Middle frontal gyrus (tissue), 1 donor: ENCODE measurements at regions not wholly inside any gene's neighbourhood (a gene's known extent, or its start where the extent isn't known, plus 50 kb on each side); places are given as distances from the start of the nearest gene placed in this dataset.

ENCODE experiments used
- DNase-seq: peaks from one replicate; pipeline ENCODE4 v3.0.0-alpha.2; 2015; ENCODE audit warnings: low spot score; ENCODE audit errors: extremely low spot score

DNA sequence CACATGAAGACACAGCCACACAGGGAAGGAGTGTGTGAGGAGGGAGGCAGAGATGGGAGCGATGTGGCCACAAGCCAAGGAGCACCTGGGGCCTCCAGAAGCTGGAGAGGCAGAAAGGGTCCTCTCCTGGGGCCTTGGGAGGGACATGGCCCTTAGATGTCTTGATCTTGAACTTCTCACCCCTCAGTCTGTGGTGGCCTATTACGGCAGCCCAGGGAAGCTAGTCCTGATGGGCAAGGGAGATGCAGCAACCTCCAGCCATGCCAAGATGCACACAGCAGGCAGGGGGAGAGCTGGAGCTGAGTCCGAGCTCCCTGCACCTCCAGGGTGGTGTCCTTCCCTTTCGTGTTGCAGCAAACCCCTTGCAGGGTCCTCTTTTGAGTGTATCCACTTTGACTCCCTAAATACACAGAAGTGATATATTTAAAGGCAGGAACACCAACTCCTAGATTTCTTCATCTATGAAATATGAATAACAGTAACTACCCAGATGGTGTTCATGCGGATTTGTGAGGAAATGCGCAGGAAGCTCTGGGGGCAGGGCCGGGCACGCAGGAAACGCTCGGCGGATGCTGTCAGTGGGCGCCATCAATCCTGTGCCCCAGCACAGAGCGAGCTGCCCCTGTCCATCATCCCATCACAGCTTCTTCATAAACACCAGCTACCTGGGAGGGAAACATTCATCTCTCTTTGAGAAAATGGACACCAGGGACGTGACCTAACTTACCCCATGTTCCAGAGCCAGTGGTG is 230.4 kb upstream of the MYT1L start:
- no peak for DNase-seq

DNA sequence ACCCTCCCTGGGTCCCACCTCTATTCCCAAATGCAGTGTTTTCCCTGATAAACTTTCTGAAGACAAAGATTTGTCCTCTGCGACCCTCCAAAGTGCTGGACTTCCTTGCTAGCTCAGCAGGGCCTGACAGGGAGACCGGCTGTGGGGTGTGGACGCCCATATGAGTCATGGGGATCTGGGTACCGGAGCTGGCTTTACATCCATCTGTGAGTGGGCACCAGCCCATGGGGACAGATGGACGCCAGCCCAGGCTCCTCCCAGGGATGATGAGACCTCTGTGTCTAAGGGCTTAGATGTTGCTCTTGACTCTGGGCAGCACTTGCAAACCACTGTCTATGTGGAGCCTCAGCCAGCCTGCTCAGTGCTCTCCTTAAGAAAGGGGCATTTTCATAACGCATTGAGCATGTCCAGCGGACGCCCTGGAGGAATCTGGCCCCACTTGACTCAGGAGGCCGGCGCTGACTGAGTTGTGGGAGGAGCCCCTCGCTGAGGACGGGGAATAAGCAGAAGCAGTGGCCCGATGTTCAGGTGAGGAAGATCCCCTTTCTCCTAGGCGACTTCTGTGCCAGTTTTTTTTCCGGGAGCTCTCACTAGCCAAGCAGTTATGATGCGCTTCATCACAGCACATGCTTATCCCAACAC is 229.4 kb upstream of the MYT1L start:
- no peak for DNase-seq

DNA sequence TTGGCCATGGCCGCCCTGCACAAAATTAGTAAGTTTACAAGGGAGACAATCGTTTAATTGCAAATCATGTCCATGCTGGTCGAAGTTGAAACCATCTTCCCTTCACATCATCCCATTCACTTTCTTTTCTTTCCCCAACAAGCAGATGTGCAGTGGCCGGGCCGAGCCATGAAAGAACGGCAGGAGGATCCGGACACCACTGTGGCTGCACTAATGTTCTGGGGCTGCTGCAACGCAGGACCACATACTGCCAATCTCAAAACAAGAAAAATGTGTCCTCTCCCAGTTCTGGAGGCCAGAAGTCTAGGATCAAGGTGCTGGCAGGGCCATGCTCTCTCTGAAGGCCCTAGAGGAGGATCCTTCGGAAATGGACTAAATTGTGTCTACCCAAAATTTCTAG is 227.4 kb upstream of the MYT1L start:
- no peak for DNase-seq

DNA sequence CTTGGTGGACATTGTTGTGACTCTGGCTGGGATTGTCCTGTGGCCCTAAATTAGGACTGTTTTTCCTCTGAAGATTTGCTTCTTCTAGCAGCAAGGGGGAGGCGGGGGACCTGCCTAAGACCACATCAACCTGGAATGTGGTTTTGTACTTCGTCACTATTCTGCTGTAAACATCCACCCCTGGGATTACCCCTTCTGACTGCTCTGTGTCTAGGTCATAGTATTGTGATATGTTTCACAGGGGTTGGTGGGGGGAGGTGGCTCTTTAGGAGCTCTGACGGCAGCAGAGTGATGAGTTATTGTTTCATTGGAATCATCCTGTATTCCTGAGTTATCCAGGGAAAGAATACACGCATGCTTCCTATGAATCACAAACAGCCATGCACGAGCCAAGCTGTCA is 226.4 kb upstream of the MYT1L start:
- no peak for DNase-seq

DNA sequence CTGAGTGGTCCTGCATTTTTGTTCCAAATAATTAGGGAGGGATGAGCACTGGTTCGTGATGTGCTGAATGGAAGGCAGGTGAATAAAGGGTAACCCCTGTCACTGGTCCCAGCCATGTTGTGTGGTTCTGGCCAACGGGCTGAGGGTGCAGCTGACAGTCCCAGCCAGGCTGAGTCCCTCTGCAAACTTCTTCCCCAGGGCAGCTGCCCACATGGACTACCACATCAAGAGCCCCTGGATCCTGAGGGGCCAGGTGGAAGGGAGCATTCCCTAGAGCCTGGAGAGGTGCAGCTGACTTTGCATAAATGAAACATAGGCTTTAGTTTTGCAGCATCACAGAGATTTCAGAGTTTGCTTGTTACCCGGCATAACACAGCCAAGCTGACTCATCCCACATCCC is 219.8 kb upstream of the MYT1L start:
- no peak for DNase-seq

DNA sequence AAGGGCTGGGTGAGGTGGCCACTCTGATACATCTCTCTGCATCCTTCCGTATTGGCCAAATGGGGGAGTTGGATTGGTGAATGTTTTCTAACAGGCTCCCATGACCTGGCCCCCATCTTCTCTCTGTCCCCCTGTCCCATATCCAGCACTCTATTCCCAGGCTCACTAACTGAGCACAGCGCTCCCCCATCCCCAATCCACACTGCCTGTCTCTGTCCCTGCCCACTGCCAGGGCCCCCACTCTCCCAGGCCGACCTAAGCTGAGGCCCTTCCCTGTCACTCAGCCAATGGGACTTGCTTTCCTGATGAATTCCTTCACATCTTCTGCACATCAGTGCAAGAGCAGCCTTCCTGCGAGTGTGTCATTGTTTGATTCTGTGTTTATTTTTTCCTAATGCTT is 216.8 kb upstream of the MYT1L start:
- no peak for DNase-seq

DNA sequence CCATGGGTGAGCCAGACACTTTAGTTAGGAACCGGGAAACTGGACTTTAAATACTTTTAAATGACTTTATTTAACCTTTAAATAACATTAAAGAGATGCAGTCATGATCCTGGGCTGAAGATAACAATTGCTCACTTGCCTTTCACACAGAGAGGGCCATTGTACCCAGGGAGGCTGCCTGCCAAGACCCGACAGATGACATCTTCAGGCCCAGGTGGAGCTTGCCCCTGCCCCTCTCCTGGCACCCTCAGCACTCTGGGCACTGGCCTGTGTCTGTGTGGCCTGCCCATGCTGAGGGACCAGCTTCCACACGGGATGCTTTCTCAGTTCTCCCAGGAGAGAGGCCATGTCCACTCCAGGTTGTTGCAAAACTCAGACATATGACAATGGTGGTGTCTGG is 216.4 kb upstream of the MYT1L start:
- DNase-seq = peak; percentile 5

DNA sequence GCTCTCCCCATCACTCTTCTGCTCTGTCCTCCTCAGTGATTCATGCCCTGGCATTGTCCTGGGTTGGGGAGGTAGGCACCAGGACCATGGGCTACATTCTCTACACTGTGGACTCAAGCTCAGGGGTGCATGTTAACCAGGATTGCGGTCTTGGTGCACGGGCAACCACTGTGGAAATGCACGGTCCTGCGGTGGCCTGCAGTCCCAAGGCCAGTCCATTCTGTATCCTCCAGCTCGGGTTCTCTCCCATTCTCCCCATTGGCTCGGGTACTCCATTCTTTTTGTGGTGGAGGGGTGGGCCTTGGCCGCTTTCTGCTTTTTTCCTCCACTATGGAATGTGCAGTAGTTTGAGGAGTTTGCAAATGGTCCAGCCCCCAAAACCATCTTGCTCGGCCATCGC is 215.0 kb upstream of the MYT1L start:
- DNase-seq = no peak

DNA sequence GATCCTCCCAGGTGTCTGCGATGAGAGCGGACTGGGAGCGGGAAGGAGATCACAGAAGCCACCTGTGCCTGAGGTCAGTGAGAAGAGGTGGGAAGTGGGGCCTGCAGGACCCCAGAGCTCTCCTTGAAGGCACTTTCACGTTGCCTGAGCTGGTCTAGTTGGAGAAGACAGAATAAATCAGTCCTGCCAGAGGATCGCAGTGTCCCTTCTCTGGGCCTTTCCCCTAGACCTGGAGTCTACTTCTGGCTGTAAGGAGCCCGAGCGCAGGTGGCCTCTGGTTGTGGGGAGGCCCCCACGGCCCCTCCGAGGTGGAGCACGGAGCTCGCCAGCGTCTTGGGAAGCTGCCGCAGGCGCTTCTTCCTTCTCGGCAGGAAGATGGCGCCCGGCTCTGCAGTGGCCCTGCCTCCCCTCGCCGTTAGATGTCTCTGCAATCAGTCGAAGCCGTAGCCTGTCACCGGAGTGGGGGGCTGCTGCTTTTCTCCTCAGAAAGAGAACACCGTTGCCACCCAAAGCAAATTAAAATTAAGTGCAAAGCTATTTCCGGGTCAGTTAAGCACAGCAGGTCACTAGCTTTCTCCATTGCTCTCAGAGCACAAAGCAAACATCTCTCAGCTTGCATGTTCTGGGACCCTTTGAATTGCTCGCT is 212.0 kb upstream of the MYT1L start:
- DNase-seq = no peak

DNA sequence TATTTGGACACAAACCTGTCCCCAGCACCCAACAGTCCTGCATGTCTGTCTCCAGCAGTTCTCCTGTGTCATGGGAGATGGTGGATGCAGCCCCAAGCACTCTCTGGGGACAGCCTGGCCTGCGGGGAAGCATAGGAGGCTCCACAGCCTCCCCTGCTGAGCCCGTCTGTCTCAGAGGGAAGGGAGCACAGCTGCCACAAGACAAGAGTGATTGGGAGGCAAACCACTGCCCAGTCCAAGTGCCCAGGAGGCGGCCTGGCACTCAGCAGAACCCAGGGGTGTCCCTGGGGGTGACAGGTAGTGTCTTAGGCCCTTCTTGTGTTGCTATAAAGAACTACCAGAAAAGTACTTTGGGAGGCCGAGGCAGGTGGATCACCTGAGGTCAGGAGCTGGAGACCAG is 211.2 kb upstream of the MYT1L start:
- DNase-seq = no peak

DNA sequence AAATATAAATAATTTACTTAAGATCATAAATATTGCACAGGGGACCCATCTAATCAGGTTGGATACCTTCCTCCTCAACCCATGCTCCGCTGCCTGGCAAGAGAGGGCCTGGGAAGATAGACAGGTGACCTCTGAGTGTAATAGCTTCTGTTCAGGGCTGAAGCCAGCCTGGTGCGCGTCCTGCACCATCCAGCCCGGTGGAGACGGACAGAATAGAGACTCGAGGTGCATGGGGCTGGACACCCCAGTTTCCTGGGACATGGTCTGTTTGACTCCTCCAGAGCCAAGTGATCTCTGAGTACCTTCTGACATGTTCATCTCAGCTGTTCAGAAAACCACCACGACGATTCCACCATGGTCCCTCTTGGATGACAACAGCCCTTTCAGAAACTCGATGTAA is 209.3 kb upstream of the MYT1L start:
- no peak for DNase-seq

DNA sequence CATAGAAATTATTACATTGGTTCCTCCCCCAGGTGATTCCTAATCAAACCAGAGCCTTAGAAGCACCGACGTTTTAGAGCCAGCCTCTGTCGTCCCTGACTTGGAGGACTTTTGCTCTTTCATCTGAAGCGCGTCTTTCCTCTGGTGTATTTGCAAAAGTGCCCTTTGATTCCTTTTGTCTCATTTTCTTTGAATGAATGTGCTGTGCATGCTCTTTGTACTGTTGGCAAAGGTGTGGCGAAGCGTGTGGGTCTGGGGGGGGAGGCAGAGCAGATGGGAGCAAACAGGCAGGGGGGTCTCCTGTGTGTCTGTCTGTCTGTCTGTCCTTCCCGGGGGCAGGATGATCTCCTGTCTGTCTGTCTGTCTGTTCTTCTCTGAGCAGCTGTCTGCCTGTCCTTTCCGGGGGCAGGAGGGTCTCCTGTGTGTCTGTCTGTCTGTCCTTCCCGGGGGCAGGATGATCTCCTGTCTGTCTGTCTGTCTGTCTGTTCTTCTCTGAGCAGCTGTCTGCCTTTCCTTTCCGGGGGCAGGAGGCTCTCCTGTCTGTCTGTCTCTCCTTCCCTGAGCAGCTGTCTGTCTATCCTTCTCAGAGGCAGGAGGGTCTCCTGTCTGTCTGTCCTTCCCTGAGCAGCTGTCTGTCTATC is 205.5 kb upstream of the MYT1L start:
- no peak for DNase-seq

DNA sequence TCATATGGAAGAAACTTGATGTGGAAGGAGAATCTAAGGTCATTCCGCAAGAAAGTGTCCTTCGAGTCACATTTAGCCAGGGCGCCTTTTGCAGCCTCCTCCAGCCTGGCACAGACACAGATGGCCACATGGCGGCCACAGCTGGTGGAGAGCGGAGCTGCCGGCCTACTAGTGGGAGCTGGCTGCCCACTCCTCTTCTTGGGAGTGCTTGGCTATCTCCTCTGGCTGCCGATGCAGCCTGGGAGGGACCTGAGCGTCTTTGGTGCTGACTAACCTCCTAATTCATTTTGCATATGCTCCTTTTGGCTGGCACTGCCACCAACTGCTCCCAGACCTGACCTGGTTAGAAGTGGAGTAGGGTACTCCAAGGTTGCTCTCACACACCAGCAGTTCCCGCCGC is 199.3 kb upstream of the MYT1L start:
- no peak for DNase-seq

DNA sequence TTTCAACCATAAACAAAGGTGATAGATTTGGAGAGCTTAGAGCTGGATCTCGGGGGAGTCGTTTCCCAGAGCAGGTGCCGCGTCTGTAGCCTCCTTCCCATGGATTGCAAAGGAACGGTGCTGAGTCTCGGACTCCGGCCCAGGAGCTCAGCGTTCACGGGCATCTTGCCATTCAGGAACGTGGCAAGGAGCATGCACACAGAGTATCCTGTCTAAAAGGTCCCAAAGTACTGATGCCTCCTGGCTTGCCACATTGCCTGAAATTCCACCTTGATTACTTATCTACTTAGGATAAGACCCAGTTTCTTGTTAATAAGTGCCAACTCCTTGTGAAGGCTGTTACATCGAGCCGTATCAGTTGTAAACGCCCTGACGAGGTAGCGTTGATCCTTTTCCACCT is 197.8 kb upstream of the MYT1L start:
- no peak for DNase-seq

DNA sequence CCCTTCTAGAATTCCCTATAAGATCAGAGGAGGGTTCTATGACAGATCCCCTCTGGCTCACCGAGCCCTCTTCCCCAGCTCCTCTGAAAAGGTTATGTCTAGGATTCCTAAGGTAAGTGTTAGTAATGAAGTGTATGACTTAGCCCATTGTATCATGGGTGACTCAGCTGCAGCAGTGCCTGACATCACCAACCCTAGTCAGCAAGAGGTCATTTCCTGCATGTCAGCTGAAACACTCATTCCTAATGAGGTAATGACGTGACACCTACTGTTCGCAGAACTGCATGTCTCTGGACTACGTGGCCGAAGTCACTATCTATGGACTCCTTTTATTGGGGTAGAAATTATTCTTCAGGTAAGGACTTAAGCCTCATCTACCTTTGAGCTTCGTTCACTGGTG is 196.1 kb upstream of the MYT1L start:
- no peak for DNase-seq

DNA sequence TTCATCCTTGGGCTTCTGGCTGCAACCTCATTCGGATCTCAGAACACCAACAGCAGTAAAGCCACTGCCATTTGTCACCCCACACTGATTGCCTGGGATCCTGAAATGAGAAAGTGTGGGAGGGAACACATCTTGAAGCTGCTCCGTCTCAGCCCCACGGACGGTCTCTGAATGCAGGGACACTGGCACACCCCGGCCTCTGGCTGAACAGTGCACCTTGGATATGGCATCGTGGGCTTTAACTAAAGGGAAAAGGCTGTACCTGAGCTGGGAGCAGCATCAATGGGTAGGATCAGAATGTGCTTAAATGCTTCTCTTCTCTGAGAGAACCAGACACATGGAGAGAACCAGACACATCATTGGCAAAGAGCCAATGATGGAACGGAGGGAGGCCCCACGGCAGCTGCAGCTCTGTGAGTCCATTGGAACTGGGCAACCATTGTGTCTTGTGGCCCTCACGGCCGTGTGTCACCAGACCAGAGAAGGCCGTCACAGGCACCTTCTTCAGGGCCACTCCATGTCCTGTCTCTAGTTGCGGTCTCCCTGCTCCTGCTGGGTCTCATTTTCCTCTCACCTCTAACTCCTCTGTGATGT is 193.4 kb upstream of the MYT1L start:
- no peak for DNase-seq

DNA sequence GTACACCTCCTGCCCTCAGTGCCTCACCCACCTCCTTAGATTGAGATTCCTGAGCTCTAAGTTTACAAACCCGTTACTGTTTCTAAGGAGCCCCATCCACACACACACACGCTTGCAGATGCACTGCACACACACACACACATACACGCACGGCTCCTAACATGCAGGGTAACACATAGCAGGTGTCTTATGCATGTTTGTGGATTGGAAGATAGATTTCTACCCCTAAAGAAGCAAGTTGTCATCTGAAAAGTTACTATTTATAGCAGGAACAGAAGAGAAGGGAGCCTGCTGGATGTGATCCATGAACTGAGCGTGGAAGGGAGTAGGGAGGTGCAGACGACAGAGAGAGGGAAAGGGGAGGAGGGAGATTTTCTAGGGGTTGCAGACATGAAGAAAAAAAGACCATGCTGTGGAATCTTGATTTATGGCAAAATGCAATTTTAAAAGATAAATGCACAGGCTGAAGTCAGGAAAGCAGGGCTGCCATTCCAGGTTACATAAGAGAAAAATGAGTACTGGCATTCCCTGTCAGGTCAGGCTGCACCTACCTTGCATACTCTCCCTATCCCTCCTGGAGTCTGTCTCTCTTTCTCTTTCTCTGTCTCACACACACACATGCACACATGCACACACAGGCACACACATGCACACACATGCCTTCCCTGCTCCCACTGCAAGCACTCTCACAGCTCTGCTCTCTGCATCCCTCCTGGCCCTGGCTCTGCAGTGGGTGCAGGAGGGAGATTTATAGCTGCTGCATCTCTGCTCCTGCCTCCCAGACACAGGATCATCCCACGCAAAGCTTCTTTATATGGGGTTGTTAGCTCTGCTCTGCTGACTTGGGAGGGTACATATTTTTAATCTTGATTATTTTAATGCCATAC is 192.6 kb upstream of the MYT1L start:
- no peak for DNase-seq

DNA sequence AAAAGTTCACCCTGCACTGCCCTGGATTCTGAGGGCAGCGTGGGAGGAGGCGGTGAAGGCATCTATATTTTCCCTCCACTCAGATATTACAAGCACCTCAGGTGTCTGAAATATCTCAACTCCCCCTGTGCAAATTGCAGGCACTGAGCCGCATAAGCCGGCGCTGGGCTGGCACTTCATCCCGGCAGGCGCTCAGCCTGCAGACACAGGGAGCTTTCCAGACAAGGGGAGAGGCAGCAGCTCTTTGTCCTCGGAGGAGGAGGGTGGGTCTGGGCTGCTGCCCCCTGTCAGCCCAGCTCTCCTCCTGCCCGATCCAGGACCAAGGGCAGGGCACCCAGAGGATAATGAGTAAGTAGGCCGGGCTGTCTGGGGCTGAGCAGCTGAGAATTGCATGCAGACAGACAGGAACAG is 189.3 kb upstream of the MYT1L start:
- DNase-seq = no peak

DNA sequence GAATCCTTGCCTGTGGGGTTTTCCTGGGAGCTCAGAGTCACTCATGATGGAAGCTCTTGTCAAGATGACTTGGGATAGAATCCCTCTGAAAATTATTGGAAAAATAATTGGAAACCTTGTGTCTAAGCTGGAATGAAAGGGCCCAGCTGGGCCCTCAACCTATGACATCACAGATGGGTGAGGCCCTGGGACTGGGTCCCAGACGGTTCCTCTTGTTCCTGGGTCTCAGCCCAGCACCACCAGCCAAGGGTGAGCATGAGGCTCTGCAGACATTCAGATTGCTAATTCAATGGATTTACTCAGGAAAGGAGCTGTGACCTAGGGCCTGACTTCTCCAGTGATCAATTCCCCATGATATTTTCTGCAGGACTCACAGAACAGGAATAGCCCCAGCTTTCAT is 188.3 kb upstream of the MYT1L start:
- DNase-seq = no peak

DNA sequence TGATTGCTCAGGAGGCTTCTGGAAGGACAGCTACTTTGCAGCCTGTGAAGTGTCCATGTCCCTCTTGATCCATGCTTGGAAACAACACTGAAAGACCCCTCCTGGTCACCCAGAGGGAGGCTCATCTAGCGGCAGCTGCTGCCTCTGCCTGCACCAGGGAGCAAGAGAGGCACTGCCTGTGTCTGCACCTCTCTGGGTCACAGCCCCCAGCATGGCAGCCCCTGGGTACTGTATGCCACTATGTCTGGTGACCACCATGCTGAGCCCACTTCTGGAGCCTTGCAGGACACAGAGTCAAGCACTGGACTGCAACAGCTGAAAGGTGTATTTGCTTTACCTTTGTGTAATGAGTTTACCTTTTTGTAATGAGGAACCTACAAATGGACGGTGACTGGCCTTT is 186.3 kb upstream of the MYT1L start:
- no peak for DNase-seq

DNA sequence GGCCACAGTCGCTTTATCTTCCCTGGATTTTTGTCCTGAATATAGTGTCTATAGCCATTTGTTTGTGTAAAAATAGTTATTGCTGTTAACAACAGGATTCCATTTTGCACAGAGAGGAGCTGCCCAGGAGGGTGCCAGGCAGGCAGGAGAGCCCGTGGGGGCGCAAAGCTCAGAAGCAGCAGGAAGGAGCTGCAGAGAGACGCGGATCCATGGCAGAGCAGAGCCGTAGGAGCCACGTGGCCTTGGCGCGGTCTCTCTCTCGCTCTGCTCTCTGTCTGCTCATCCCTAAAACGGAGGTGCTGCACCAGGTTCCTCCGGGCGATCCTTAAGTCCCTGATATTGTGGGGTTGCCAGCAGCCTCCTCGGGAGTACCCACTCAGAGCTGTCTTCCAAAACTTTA is 185.3 kb upstream of the MYT1L start:
- DNase-seq = no peak
